ENCODE measurements at regions not wholly inside any gene's neighbourhood (a gene's known extent, or its start where the extent isn't known, plus 50 kb on each side); places are given as distances from the start of the nearest gene placed in this dataset.
"Not testable (repeated sequence)": the region's sequence is repeated elsewhere in the genome, so short reads cannot be mapped to it uniquely, and the experiment has no call there.

- DNase-seq: no peak
Measured at GRCh38 chr10:90197766-90198165, 496.4 kb downstream of the KIF20B start.

- DNase-seq: no peak
Measured at GRCh38 chr10:90199093-90199492, 497.7 kb downstream of the KIF20B start.

GRCh38 chr10:90199513-90199912 lies 498.1 kb downstream of the KIF20B start:
- DNase-seq: no peak

GRCh38 chr10:90204131-90204955 lies 503.0 kb downstream of the KIF20B start:
- DNase-seq: no peak

- no peak for DNase-seq
Measured at GRCh38 chr10:90204956-90205314, 503.5 kb downstream of the KIF20B start.

GRCh38 chr10:90205340-90205739 lies 503.9 kb downstream of the KIF20B start:
- DNase-seq: no peak

GRCh38 chr10:90213346-90213745 lies 512.0 kb downstream of the KIF20B start:
- DNase-seq: no peak

GRCh38 chr10:90218846-90219245 lies 517.5 kb downstream of the KIF20B start:
- DNase-seq: no peak

GRCh38 chr10:90222372-90222771 lies 521.0 kb downstream of the KIF20B start:
- DNase-seq: no peak

GRCh38 chr10:90222939-90223338 lies 521.5 kb downstream of the KIF20B start:
- DNase-seq: no peak

- DNase-seq: no peak
Measured at GRCh38 chr10:90224791-90225566, 523.6 kb downstream of the KIF20B start.

GRCh38 chr10:90226517-90226916 lies 525.1 kb downstream of the KIF20B start:
- no peak for DNase-seq

GRCh38 chr10:90227217-90227656 lies 525.8 kb downstream of the KIF20B start:
- no peak for DNase-seq

GRCh38 chr10:90227786-90228185 lies 526.4 kb downstream of the KIF20B start:
- DNase-seq: no peak

GRCh38 chr10:90229486-90229885 lies 528.1 kb downstream of the KIF20B start:
- no peak for DNase-seq

GRCh38 chr10:90233805-90234204 lies 532.4 kb downstream of the KIF20B start:
- not testable (repeated sequence) for DNase-seq

GRCh38 chr10:90245623-90246022 lies 544.2 kb downstream of the KIF20B start:
- no peak for DNase-seq

GRCh38 chr10:90250784-90251183 lies 549.4 kb downstream of the KIF20B start:
- DNase-seq: not testable (repeated sequence)

- no peak for DNase-seq
Measured at GRCh38 chr10:90269699-90270098, 568.3 kb downstream of the KIF20B start.

GRCh38 chr10:90274721-90275468 lies 573.5 kb downstream of the KIF20B start:
- DNase-seq: no peak

- no peak for DNase-seq
Measured at GRCh38 chr10:90276894-90277475, 575.6 kb downstream of the KIF20B start.

GRCh38 chr10:90286406-90286805 lies 571.4 kb downstream of the HTR7 start:
- DNase-seq: no peak

GRCh38 chr10:90286941-90287340 lies 570.9 kb downstream of the HTR7 start:
- no peak for DNase-seq
